HG03139 (cell line): ENCODE measurements at regions not wholly inside any gene's neighbourhood (a gene's known extent, or its start where the extent isn't known, plus 50 kb on each side); places are given as distances from the start of the nearest gene placed in this dataset.

Experiments used
- ATAC-seq: cut with Tn5 transposase; IDR thresholded peaks from one replicate; pipeline ENCODE4 v1.9.1; 2021; ENCODE audit not compliant: unreplicated experiment

DNA sequence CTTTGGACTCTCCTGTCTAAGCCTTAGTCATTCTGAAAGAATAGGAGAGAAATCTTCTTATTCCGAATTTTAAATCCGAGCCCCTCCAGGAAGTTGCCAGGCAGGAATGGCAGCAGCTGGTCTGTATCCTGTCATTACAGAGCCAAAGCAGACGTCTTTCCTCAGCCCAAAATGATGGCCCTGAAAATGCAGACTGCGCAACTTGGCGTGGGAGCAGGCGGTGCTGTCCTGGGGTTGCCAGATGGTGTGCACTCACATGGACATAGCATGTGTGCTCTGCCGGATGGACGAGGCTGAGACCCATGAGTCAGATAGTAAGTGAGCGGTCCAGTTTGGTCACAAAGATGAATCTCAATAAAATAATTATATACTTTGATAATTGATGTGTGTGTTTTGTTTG, 410.4 kb downstream of the KCTD16 start:
- ATAC-seq = no peak

DNA sequence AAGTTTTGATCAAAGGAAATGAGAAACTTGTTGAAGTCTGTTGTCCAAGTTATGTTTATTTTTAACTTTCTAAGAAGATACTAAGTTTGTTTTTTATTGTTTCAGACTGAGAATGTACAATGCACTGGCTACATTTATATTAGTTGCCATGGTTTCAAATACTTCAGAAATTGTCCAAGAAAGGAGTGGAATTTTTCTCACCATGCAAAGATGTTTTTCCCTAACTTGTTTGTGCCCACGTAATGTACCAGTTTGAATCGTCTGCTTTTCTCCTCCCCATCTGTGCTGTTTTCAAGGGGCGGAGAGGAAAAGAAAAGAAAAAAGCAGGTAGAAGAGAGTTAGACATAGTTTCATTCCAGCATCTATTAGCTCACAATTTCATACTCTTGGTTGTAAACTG, 407.0 kb downstream of the KCTD16 start:
- no peak for ATAC-seq

GRCh38 chr5:144575736-144576135, 405.1 kb downstream of the KCTD16 start:
- no peak for ATAC-seq

GRCh38 chr5:144567421-144567780, 396.7 kb downstream of the KCTD16 start:
- no peak for ATAC-seq

DNA sequence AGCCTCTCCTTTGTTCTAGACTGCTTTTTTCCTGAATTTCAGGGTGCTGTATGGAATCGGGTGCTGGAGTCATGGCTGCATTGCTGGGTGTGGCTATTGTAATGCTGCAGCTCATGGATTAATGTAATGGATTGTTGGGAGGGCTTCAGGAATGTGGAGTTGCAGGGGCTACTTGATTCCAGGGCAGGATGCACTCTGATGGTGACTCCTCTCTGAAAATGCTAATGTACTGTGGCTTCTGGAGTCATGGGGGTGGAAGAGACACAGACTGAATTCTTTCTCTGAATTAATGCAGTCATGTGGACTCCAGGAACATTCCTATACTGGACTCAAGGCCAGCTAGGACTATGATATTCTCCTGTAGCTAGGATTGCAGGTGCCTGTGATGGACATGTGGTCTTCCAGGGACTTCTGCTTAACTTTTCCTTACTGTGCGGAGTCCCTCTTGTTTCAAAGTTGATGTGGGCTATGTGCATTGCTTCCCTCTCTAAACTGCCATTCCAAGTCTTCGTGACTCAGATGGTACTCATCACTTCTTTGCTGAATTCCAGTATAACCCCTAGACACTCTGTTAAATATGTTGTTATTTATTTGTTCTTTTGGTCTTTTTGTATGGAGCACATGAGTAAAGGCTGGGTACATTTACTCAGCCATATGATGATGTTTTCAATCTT, 396.2 kb downstream of the KCTD16 start:
- ATAC-seq = no peak

DNA sequence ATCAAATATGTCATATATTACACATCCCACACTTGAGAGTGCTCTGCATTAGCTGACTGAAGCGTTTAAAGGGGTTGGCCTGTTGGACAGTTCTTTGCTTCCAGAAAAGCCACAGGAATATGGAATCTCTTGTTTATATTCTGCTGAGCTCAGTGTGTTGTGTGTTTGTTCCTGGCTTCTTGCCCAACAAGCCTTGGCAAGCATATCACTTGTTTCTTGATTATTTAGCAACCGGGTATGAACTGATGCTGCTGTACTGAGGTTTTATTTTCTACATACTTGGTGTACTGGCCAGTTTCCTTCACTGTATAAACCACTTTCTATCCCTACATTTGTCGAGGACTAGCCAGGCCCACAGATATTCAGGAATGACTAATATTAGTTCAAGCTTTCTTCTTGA, 378.9 kb downstream of the KCTD16 start:
- ATAC-seq = no peak

DNA sequence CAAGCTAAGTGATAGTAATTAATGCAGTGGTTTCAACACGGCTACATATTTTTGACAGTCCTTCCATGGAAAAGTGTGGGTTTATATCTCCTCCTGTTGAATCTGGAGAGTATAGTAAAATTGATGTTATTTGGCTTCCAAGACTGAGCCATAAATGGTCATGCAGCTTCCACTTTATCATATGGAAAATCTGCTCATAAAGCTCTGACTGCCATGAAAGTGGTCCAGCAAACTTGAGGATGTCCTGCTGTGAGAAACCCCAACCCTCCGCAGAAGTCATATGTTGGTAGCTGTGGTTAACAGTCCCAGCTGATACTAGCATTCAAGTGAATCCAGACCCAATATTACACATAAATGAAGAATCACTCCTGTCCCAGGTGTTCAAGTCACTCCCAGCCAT, 378.3 kb downstream of the KCTD16 start:
- ATAC-seq = no peak

GRCh38 chr5:144547098-144547499, 376.4 kb downstream of the KCTD16 start:
- no peak for ATAC-seq

DNA sequence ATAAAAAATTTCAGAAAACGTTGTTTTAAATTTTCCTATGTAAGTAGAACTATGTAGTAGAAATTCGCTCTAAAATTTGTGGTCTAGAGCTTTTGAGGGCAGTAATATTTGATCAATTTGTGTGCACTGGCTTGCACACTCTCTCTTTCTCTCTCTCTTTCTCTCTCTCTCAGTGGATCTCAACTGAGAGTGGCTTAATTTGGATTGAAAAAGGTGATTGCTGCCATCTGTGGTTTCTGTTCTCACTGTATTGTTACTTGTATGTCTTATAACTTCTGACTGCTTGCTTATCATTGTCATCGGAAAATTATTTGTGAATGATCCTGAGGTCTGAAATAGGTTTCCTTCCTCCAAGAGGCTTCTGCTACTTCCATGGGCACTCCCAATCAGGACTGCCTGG, 368.2 kb downstream of the KCTD16 start:
- no peak for ATAC-seq
